ENCODE measurements at regions not wholly inside any gene's neighbourhood (a gene's known extent, or its start where the extent isn't known, plus 50 kb on each side); places are given as distances from the start of the nearest gene placed in this dataset.

- no peak for TF ChIP-seq CTCF (conservative IDR thresholded peaks at IDR 0.05; ENCODE audit: low read length)
- TF ChIP-seq EZH2phosphoT487 (IDR thresholded peaks at IDR 0.05; ENCODE audit: borderline replicate concordance), result no peak
- no peaks in the 10 kb centered on the region; the same call in 1 of the 2 replicates for H3K9me3 ChIP-seq (ENCODE audit: insufficient read depth, low read depth, low read length)
- H3K4me2 ChIP-seq (ENCODE audit: low read depth, low read length, poor library complexity, severe bottlenecking), result no peak overlapping the region
- H3K36me3 ChIP-seq (ENCODE audit: insufficient read depth, low read length), result no peaks in the 10 kb centered on the region
- no peaks in the 10 kb centered on the region for H3K27me3 ChIP-seq (ENCODE audit: insufficient read depth, low read length, poor library complexity, severe bottlenecking)
- no peaks in the 10 kb centered on the region for H3K9me2 ChIP-seq (replicated peaks; ENCODE audit: low read depth, low read length)
- no peaks in the 10 kb centered on the region for H3F3A ChIP-seq (ENCODE audit: low read depth)
- no peak overlapping the region for H3K9ac ChIP-seq (ENCODE audit: low read depth, low read length, poor library complexity, severe bottlenecking)
- no peak overlapping the region for H2AFZ ChIP-seq (ENCODE audit: low read length)
- H4K20me1 ChIP-seq (ENCODE audit: insufficient read depth, low read length, poor library complexity, severe bottlenecking), result no peaks in the 10 kb centered on the region
- H3K4me3 ChIP-seq (ENCODE audit: low read length, poor library complexity, severe bottlenecking), result no peak overlapping the region
- H3K4me1 ChIP-seq (ENCODE audit: insufficient read depth, low read length, poor library complexity, severe bottlenecking), result no peaks in the 10 kb centered on the region
- H3K79me2 ChIP-seq (ENCODE audit: insufficient read depth, low read length), result no peaks in the 10 kb centered on the region
These were observed 123.9 kb upstream of the AGBL1 start for GRCh38 chr15:85955501-85956391.

- H3K9me3 ChIP-seq (ENCODE audit: insufficient read depth, low read depth, low read length), result no peaks in the 10 kb centered on the region; the same call in 1 of the 2 replicates
- H2AFZ ChIP-seq (ENCODE audit: low read length), result no peak overlapping the region
These were observed 123.0 kb upstream of the AGBL1 start for GRCh38 chr15:85956532-85957275.

GRCh38 chr15:85959611-85960010 is 120.1 kb upstream of the AGBL1 start:
- no peaks in the 10 kb centered on the region for H3K4me1 ChIP-seq (ENCODE audit: insufficient read depth, low read length, poor library complexity, severe bottlenecking)
- H3K79me2 ChIP-seq (ENCODE audit: insufficient read depth, low read length), result no peaks in the 10 kb centered on the region
- H2AFZ ChIP-seq (ENCODE audit: low read length), result no peak overlapping the region
- H3K36me3 ChIP-seq (ENCODE audit: insufficient read depth, low read length), result no peaks in the 10 kb centered on the region
- no peaks in the 10 kb centered on the region; the same call in 1 of the 2 replicates for H3K9me3 ChIP-seq (ENCODE audit: insufficient read depth, low read depth, low read length)
- no peak overlapping the region for H3K4me3 ChIP-seq (ENCODE audit: low read length, poor library complexity, severe bottlenecking)
- TF ChIP-seq CTCF (conservative IDR thresholded peaks at IDR 0.05; ENCODE audit: low read length) (no peak), EZH2phosphoT487 (IDR thresholded peaks at IDR 0.05; ENCODE audit: borderline replicate concordance) (no peak)
- no peaks in the 10 kb centered on the region for H3K9me2 ChIP-seq (replicated peaks; ENCODE audit: low read depth, low read length)
- no peak overlapping the region for H3K4me2 ChIP-seq (ENCODE audit: low read depth, low read length, poor library complexity, severe bottlenecking)
- H4K20me1 ChIP-seq (ENCODE audit: insufficient read depth, low read length, poor library complexity, severe bottlenecking), result no peaks in the 10 kb centered on the region
- no peak overlapping the region for H3K9ac ChIP-seq (ENCODE audit: low read depth, low read length, poor library complexity, severe bottlenecking)
- H3K27me3 ChIP-seq (ENCODE audit: insufficient read depth, low read length, poor library complexity, severe bottlenecking), result no peaks in the 10 kb centered on the region
- no peaks in the 10 kb centered on the region for H3F3A ChIP-seq (ENCODE audit: low read depth)

More at GRCh38 chr15:85956532-85957275, 123.0 kb upstream of the AGBL1 start:
- Histone ChIP-seq H3K4me2 (ENCODE audit: low read depth, low read length, poor library complexity, severe bottlenecking) (no peak overlapping the region), H4K20me1 (ENCODE audit: insufficient read depth, low read length, poor library complexity, severe bottlenecking) (no peaks in the 10 kb centered on the region), H3F3A (ENCODE audit: low read depth) (no peaks in the 10 kb centered on the region), H3K4me1 (ENCODE audit: insufficient read depth, low read length, poor library complexity, severe bottlenecking) (no peaks in the 10 kb centered on the region), H3K4me3 (ENCODE audit: low read length, poor library complexity, severe bottlenecking) (no peak overlapping the region), H3K27me3 (ENCODE audit: insufficient read depth, low read length, poor library complexity, severe bottlenecking) (no peaks in the 10 kb centered on the region), H3K9me2 (replicated peaks; ENCODE audit: low read depth, low read length) (no peaks in the 10 kb centered on the region), H3K79me2 (ENCODE audit: insufficient read depth, low read length) (no peaks in the 10 kb centered on the region), H3K9ac (ENCODE audit: low read depth, low read length, poor library complexity, severe bottlenecking) (no peak overlapping the region), H3K36me3 (ENCODE audit: insufficient read depth, low read length) (no peaks in the 10 kb centered on the region)
- TF ChIP-seq EZH2phosphoT487 (IDR thresholded peaks at IDR 0.05; ENCODE audit: borderline replicate concordance) (no peak), CTCF (conservative IDR thresholded peaks at IDR 0.05; ENCODE audit: low read length) (no peak)

Measured in Loucy (cell line).